ENCODE measurements at regions not wholly inside any gene's neighbourhood (a gene's known extent, or its start where the extent isn't known, plus 50 kb on each side); places are given as distances from the start of the nearest gene placed in this dataset.
"Not testable (repeated sequence)": the region's sequence is repeated elsewhere in the genome, so short reads cannot be mapped to it uniquely, and the experiment has no call there.

DNA sequence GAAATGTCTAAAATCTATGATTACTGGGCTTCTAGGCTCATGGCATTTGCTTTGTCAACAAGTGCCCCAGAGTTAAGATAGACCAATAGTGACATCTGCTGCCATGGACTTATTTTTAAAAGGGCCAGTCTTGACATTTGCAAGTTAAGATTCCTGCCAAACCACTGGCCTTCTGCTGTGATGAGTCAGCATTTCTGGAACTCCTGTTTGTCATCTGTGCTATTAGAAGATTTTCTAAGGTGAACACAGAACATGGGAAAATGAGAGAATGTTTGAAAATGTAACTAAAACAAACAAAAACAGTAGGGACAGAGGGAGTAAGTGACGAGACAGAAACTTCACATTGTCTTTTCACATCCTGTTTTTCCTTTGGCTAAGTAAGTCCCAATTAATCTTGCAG, 93.7 kb upstream of the WDR75 start:
- in situ Hi-C loops (cut with HindIII; ENCODE audit: low pct_unique_long_range_greater_than_20kb, low sequenced_read_pairs) = no loop called here
- peak; percentile 78 for DNase-seq (ENCODE audit: low read depth)

DNA sequence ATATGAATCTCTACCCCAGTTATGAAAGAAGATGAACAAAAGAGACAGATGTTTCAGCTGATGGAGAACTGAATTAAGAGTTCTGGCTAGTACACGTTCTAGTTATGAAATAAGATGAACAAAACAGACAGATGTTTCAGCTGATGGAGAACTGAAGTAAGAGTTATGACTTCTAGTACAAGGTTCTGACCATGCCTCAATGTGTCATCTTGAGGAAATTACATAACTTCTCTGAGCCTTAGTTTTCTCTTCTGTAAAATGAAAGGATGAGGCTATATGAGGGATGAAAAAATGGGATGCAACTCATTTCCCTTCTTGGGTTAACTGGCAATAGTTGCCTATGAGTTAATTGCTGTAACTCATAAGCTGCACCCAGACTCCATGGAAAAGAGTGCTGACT, 92.9 kb upstream of the WDR75 start:
- in situ Hi-C loops (cut with HindIII; ENCODE audit: low pct_unique_long_range_greater_than_20kb, low sequenced_read_pairs) = no loop called here
- DNase-seq (ENCODE audit: low read depth) = no peak

DNA sequence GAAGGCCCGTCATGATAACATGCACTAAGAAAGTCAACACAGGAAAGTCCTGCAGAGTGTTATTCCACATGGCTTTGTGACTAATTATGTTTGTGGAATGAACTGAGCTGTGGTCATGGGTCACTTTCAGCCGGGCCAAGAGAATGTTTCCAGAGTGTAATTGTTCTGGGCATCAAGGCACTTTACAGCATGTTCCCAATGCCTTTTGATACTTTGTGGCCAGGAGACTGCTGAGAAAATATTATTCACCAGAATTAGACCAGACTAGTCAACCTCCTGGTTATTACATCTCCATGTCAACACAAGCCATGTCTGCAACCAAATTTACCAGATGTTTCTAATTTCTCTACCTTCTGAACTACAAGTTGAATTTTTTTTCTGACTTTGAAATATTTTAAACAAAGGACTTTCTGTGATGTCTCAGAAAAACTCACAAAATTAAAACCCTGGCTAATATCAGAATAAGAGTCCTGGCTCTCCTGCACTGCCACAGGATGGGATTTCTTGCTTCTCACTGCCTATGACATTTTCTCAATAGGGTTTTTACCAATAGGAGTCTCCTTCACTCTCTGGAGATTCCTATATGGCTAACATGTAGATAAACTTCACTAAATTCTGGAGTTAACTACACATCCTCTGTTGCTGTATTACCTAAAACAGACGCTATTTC, 90.6 kb upstream of the WDR75 start:
- in situ Hi-C loops (cut with HindIII; ENCODE audit: low pct_unique_long_range_greater_than_20kb, low sequenced_read_pairs) = no loop called here
- DNase-seq (ENCODE audit: low read depth) = peak; percentile 52

GRCh38 chr2:189351933-189352332, 89.3 kb upstream of the WDR75 start:
- DNase-seq (ENCODE audit: low read depth); in situ Hi-C loops (cut with HindIII; ENCODE audit: low pct_unique_long_range_greater_than_20kb, low sequenced_read_pairs): not testable (repeated sequence)

GRCh38 chr2:189357375-189357774, 83.9 kb upstream of the WDR75 start:
- DNase-seq (ENCODE audit: low read depth); in situ Hi-C loops (cut with HindIII; ENCODE audit: low pct_unique_long_range_greater_than_20kb, low sequenced_read_pairs): not testable (repeated sequence)

DNA sequence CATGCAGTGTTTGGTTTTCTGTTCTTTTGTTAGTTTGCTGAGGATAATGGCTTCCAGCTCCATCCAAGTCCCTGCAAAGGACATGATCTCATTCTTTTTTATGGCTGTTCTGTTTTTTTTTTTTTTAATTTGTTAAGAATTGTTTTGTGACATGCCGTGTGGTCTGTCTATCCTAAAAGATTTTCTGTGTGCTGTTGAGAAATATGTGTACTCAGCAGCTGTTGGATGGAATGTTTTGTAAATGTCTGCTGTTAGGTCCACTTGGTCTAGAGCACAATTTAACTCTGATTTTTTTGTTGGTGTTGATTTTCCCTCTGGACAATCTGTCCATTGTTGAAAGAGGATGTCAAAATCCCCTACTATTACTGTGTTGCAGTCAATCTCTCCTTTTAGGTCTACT, 80.4 kb upstream of the WDR75 start:
- no peak for DNase-seq (ENCODE audit: low read depth)
- in situ Hi-C loops (cut with HindIII; ENCODE audit: low pct_unique_long_range_greater_than_20kb, low sequenced_read_pairs) = no loop called here

DNA sequence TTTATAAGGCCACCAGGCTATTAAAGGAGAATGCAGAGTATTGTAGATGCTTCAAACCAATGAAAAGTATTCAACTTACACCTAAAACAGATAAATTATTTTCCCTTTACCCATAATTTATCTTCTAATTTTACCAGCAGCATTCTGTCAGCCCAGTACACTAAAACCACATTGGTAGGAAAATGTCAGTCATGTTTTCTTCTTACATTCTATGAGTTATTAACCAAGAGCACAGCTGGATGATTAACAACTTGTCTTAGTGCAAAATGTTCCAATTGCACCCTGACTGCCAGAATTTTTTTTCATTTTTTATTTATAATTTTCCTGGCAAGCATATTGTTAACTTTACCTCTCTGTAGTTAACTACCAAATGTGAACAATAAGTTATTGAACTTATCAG, 79.0 kb upstream of the WDR75 start:
- DNase-seq (ENCODE audit: low read depth) = no peak
- in situ Hi-C loops (cut with HindIII; ENCODE audit: low pct_unique_long_range_greater_than_20kb, low sequenced_read_pairs) = no loop called here

GRCh38 chr2:189363559-189363958, 77.7 kb upstream of the WDR75 start:
- peak; percentile 40 for DNase-seq (ENCODE audit: low read depth)
- in situ Hi-C loops (cut with HindIII; ENCODE audit: low pct_unique_long_range_greater_than_20kb, low sequenced_read_pairs) = no loop called here

- no peak for DNase-seq (ENCODE audit: low read depth)
- in situ Hi-C loops (cut with HindIII; ENCODE audit: low pct_unique_long_range_greater_than_20kb, low sequenced_read_pairs) = no loop called here
These were observed 76.7 kb upstream of the WDR75 start for GRCh38 chr2:189364607-189365006.

DNA sequence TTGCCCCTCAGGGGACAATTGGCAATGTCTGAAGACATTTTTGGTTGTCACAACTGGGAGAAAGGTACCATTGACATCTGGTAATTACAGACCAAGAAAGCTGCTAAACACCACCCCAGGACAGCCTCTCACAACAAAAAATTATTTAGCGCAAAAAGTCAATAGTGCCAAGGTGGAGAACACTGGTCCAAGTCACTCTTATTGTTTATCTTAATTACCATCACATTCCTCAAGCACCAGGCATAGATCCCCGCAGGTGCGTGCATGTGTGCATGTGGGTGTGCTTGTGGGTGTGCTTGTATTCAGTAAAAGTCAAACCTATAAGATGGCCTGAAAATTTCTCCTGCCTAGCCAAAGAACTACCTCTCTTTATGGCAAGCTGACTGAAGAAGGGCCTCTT, 74.9 kb upstream of the WDR75 start:
- DNase-seq (ENCODE audit: low read depth) = no peak
- in situ Hi-C loops (cut with HindIII; ENCODE audit: low pct_unique_long_range_greater_than_20kb, low sequenced_read_pairs) = no loop called here

DNA sequence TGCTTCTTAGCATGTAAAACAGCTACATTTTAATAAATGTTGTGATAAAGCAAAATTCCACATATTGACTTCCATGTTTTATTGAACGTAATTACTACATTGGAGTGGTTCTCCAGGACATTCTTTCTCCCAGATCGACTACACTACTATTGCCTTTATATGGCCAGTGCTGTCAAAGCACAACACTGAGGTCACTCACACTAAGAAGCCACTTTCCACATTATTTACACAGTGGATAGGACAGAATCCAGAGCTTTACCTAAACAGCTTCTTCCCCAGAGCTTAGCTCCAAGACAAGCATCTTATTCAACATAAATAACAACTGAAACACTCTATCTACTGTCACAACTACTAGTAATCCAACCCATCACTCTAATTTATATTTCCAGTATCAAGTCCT, 73.9 kb upstream of the WDR75 start:
- in situ Hi-C loops (cut with HindIII; ENCODE audit: low pct_unique_long_range_greater_than_20kb, low sequenced_read_pairs) = no loop called here
- DNase-seq (ENCODE audit: low read depth) = no peak

DNA sequence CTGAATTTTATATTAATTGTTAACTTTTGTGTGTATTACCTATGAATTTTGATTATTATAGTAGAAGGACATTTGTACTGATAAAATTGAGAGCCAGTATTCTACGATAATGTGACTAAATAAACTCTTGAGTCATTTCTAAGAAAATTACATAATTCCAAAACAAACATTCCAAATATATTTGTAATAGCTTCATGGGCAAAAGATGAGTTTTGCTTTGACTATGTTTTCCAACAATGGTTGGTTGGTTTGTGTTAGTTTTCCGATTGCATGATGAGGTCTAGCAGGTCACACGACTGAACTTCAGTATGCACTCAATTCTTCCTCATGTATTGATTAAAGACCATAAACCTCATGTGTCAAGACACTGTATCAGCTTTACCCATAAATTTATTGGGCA, 71.7 kb upstream of the WDR75 start:
- in situ Hi-C loops (cut with HindIII; ENCODE audit: low pct_unique_long_range_greater_than_20kb, low sequenced_read_pairs) = no loop called here
- no peak for DNase-seq (ENCODE audit: low read depth)

GRCh38 chr2:189370719-189371118, 70.6 kb upstream of the WDR75 start:
- in situ Hi-C loops (cut with HindIII; ENCODE audit: low pct_unique_long_range_greater_than_20kb, low sequenced_read_pairs) = no loop called here
- no peak for DNase-seq (ENCODE audit: low read depth)

DNA sequence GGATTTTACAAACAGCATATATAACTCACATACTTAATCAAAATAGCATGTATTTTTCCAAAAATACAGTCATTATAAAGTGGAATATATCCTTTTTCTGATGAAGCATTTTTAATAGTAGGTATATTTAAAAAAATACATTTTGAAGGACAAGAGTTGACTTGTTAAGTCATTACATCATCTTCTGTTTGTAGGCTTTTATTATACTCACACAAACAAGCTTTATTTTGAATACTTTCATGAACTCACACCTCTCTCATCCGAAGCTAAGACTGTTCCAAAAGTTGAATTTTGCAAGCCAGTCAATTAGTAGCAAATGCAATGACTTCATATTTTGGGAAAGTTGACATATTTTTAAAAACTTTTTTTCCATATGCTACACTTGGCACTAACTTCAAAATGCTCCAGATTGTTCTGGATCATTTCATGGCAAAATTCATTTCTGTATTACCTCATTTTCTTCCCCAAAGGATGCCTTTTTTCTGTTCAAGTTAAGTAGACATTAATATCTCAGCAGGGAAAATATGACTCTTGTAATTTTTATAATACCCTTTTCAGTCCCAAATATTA, 68.5 kb upstream of the WDR75 start:
- no peak for DNase-seq (ENCODE audit: low read depth)
- in situ Hi-C loops (cut with HindIII; ENCODE audit: low pct_unique_long_range_greater_than_20kb, low sequenced_read_pairs) = no loop called here

- in situ Hi-C loops (cut with HindIII; ENCODE audit: low pct_unique_long_range_greater_than_20kb, low sequenced_read_pairs) = no loop called here
- DNase-seq (ENCODE audit: low read depth) = no peak
These were observed 66.8 kb upstream of the WDR75 start for GRCh38 chr2:189374481-189374880.

DNA sequence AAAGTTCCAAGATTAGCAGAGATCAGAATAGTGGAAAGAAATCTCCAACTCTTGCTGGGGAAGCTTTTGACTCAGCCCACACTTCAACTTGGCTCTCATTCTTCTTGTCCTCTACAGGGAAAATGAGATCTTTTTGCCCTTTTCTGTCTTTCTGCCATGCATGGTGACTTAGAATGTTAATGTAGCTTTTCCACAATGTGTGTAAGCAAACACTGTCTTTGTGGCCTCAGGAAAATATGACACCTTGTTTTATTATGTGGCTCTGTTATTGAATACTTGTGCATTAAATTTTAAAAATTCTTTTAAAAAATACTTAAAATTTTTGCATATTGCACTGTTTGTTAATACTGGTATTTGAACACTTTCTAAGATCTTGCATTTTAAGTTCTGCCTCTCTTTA, 65.4 kb upstream of the WDR75 start:
- DNase-seq (ENCODE audit: low read depth) = no peak
- in situ Hi-C loops (cut with HindIII; ENCODE audit: low pct_unique_long_range_greater_than_20kb, low sequenced_read_pairs) = no loop called here

DNA sequence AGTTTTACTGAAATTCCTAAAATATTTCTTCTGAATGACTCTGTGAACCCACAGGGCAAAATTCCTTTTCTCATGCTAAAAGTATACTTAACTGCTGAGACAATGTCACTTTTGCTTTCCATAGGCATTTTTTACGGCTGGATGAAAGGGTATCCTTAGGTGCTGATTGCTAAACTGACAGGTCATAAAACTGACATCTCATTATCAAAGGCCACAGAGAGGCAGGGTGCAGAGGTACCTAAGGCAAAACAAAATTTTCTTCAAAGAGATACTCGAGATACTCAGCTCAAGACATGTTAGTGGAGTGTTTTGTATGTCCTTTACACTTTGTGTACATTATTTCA, 62.0 kb upstream of the WDR75 start:
- in situ Hi-C loops (cut with HindIII; ENCODE audit: low pct_unique_long_range_greater_than_20kb, low sequenced_read_pairs) = no loop called here

DNA sequence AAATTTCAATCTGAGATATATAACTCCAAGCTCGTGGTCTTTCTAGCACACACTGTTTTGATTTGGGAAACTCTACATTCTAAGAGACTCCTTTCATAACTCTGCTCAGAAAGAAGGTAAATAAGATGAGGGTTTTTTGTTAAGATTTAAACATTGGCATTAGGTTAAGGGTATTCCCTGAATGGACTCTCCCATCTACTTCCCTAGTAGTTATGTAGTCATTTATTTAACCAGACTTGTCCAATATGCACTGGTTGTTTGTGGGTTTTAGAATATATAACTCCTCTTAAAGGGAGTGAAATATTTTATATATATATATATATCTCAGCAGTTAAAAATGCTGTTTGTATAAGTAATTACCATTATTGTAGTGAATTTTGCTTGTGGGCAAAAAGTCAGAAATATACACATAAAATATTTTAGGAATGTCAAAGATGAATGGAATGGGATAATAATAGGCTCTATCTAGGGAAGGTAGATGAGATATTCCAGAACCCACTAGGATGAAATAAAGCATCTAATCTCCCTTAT, 61.5 kb upstream of the WDR75 start:
- peak; percentile 11 for DNase-seq (ENCODE audit: low read depth)
- in situ Hi-C loops (cut with HindIII; ENCODE audit: low pct_unique_long_range_greater_than_20kb, low sequenced_read_pairs) = no loop called here

More for the DNA sequence above, 62.0 kb upstream of the WDR75 start:
- peak; percentile 28 for DNase-seq (ENCODE audit: low read depth)

DNA sequence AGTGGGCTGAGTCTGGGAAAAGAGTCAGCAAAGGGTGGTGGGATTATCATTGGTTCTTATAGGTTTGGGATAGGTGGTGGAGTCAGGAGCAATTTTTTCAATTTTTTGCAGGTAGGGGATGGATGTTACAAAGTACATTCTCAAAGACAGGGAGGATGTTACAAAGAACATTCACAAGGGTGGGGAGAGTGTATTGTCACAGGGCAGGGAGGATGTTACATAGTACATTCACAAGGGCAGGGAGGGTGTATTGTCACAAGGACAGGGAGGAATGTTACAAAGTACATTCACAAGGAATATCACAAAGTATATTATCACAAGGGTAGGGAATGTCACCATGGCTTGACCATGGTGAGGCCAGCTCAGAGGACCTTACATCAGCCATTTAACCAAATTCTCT, 58.6 kb upstream of the WDR75 start:
- no peak for DNase-seq (ENCODE audit: low read depth)
- in situ Hi-C loops (cut with HindIII; ENCODE audit: low pct_unique_long_range_greater_than_20kb, low sequenced_read_pairs) = no loop called here

GRCh38 chr2:189386741-189387140, 54.5 kb upstream of the WDR75 start:
- in situ Hi-C loops (cut with HindIII; ENCODE audit: low pct_unique_long_range_greater_than_20kb, low sequenced_read_pairs) = no loop called here
- DNase-seq (ENCODE audit: low read depth) = no peak
